Heart left ventricle (tissue), 16 donors: ENCODE measurements at regions not wholly inside any gene's neighbourhood (a gene's known extent, or its start where the extent isn't known, plus 50 kb on each side); places are given as distances from the start of the nearest gene placed in this dataset.

Experiments
- ATAC-seq, 4 donors: fragments of 200-7000 bp; cut with Tn5 transposase; one replicate each; pipeline ENCODE4 v1.9.1; 2020 to 2022; ENCODE audit warnings: moderate library complexity in 4 of 4, mild to moderate bottlenecking in 3 of 4, moderate number of reproducible peaks in 1 of 4
- DNase-seq, 5 donors: peaks; one replicate each; pipeline ENCODE4 v3.0.0-alpha.2; 2020
- H3K27ac ChIP-seq, 12 donors: fragments of 200-600 bp; sonication (generic) in 4 of 12; one replicate each; pipeline versions ENCODE4 v1.5.0 to v1.8.0; 2016 to 2022; ENCODE audit warnings: mild to moderate bottlenecking in 2 of 12
- H3K27me3 ChIP-seq, 9 donors: fragments of 200-600 bp; sonication (generic) in 2 of 9; one replicate each; pipeline versions ENCODE4 v1.5.1 to v1.8.0; 2016 to 2022; ENCODE audit warnings: mild to moderate bottlenecking in 3 of 9
- H3K36me3 ChIP-seq, 9 donors: fragments of 200-600 bp; sonication (generic) in 2 of 9; one replicate each; pipeline versions ENCODE4 v1.5.0 to v1.8.0; 2018 to 2022; ENCODE audit warnings: mild to moderate bottlenecking in 2 of 9
- H3K4me1 ChIP-seq, 12 donors: fragments of 200-600 bp; sonication (generic) in 4 of 12; one replicate each; pipeline versions ENCODE4 v1.5.0 to v1.8.0; 2016 to 2022; ENCODE audit warnings: mild to moderate bottlenecking in 3 of 12
- H3K4me3 ChIP-seq, 12 donors: fragments of 200-600 bp; sonication (generic) in 4 of 12; one replicate each; pipeline versions ENCODE4 v1.5.0 to v1.8.0; 2017 to 2022; ENCODE audit warnings: mild to moderate bottlenecking in 9 of 12, moderate library complexity in 4 of 12
- H3K9me3 ChIP-seq, 12 donors: fragments of 200-600 bp; sonication (generic) in 4 of 12; one replicate each; pipeline versions ENCODE4 v1.5.0 to v1.8.0; 2016 to 2022; ENCODE audit warnings: mild to moderate bottlenecking in 1 of 12
- CTCF ChIP-seq, 12 donors: fragments of 200-600 bp; sonication (generic) in 4 of 12; IDR thresholded peaks; one replicate each; pipeline versions ENCODE4 v1.5.0 to v1.8.0; 2018 to 2022; ENCODE audit warnings: antibody characterized with exemption in 12 of 12, mild to moderate bottlenecking in 5 of 12
- POLR2A ChIP-seq, 2 donors: fragments of 450-650 bp; IDR thresholded peaks; one replicate each; pipeline ENCODE4 v1.6.1; 2017; ENCODE audit warnings: antibody characterized with exemption in 2 of 2, mild to moderate bottlenecking in 2 of 2, moderate library complexity in 2 of 2
- WGBS, 4 donors: extraction: QIAGEN DNeasy Blood & Tissue Kit in 2 of 4; methylation state at CpG; one replicate each; pipeline versions ENCODE4 v1.1.5 to v1.1.7; 2013 to 2018; 5-methylcytosine and 5-hydroxymethylcytosine counted together
- intact Hi-C, 10 donors: fragments of 100-400 bp; cut with DNase I; formaldehyde crosslinking; loops; one replicate each; pipeline versions ENCODE4 v1.11.1 to v1.14.2; 2022
- donor health status: ischemic (EF 13 %, LVEDD 7.1; RV severe dilation, severe dysfunction).
- donor health status: healthy with polysubstance abuse.
- donor health status: DM: no; HTN: yes; CAD: no.
- donor health status: DM: no; HTN: no; CAD: no.
- donor health status: ischemic (EF 25% LVEDD 6.9; RV normal size, moderate dysfunction).
- donor health status: ischemic (EF 25% LVEDD 5.7; RV mildly dilated, moderate dysfunction).
- donor health status: healthy.
- donor health status: DM: yes; HTN: yes; CAD: no.
- donor health status: ischemic (EF 35%, LVEDD 5.7; RV mildly dilated, moderate dysfunction).
- donor health status: nonischemic (EF 11% LVEDD 7.7; RV severe dilation, severe dysfunction).
- donor health status: DM: yes; HTN: yes; CAD: no.
- donor health status: PGD.
- donor health status: ischemic (EF 29% LVEDD 5.4; RV normal size, mild dysfunction).
- donor health status: nonischemic (EF 23%, LVEDD 6.1; RV moderate dilation, normal function).

GRCh38 chr20:17014756-17015366, 212.0 kb upstream of the PCSK2 start:
- Histone ChIP-seq H3K27ac (no peak overlapping the region), H3K4me1 (no peaks in the 10 kb centered on the region), H3K27me3 (peaks cover 0 to 2% (median 0%) of the 10 kb centered on the region in 9 donors), H3K9me3 (peaks cover 0 to 4% (median 0%) of the 10 kb centered on the region in 12 donors), H3K4me3 (no peak overlapping the region), H3K36me3 (no peaks in the 10 kb centered on the region)
- TF ChIP-seq CTCF (IDR thresholded peaks at IDR 0.05) = no peak
- no peak for TF ChIP-seq POLR2A (IDR thresholded peaks at IDR 0.05)
- no peak for DNase-seq
- intact Hi-C loops = loop anchor here in 1 of 10 donors (10.0 kb wide), 1 partner anchor 60 kb away; no protein-coding TSS in a partner anchor
- ATAC-seq = no peak
- WGBS, 4 donors = 62 to 76% (median 74%) methylated on average over 4 of the region's 4 CpGs

- intact Hi-C loops = loop anchor here in 1 of 10 donors (10.0 kb wide), 1 partner anchor 58 kb away; no protein-coding TSS in a partner anchor
- TF ChIP-seq POLR2A (IDR thresholded peaks at IDR 0.05) (no peak), CTCF (IDR thresholded peaks at IDR 0.05) (no peak)
- DNase-seq (no peak), ATAC-seq (no peak)
- Histone ChIP-seq H3K27me3 (peaks cover 0 to 2% (median 0%) of the 10 kb centered on the region in 9 donors), H3K9me3 (peaks cover 0 to 4% (median 0%) of the 10 kb centered on the region in 12 donors), H3K27ac (no peak overlapping the region), H3K4me1 (no peaks in the 10 kb centered on the region), H3K4me3 (no peak overlapping the region), H3K36me3 (no peaks in the 10 kb centered on the region)
- WGBS, 4 donors = 57 to 70% (median 64%) methylated on average over 2 of the region's 2 CpGs
Observed at GRCh38 chr20:17017232-17017631, 209.6 kb upstream of the PCSK2 start.

- DNase-seq = no peak
- H3K27me3 ChIP-seq = peaks cover 0 to 2% (median 0%) of the 10 kb centered on the region in 9 donors
- H3K4me3 ChIP-seq = no peak overlapping the region
- ATAC-seq = no peak
- H3K4me1 ChIP-seq = no peaks in the 10 kb centered on the region
- no peak overlapping the region for H3K27ac ChIP-seq
- H3K36me3 ChIP-seq = no peaks in the 10 kb centered on the region
- H3K9me3 ChIP-seq = peaks cover 0 to 4% (median 0%) of the 10 kb centered on the region in 12 donors
- intact Hi-C loops = no loop called here
- no peak for TF ChIP-seq CTCF (IDR thresholded peaks at IDR 0.05)
- no peak for TF ChIP-seq POLR2A (IDR thresholded peaks at IDR 0.05)
Observed at GRCh38 chr20:17021481-17021880, 205.4 kb upstream of the PCSK2 start.

- 42 to 59% (median 46%) methylated on average over 1 of the region's 1 CpG for WGBS, 4 donors
- no peaks in the 10 kb centered on the region for H3K27me3 ChIP-seq
- ATAC-seq = no peak
- TF ChIP-seq POLR2A (IDR thresholded peaks at IDR 0.05) = no peak
- no peak for DNase-seq
- no peak overlapping the region for H3K4me3 ChIP-seq
- H3K9me3 ChIP-seq = peaks cover 0 to 7% (median 0%) of the 10 kb centered on the region in 12 donors
- intact Hi-C loops = no loop called here
- no peaks in the 10 kb centered on the region for H3K4me1 ChIP-seq
- no peak overlapping the region for H3K27ac ChIP-seq
- H3K36me3 ChIP-seq = no peaks in the 10 kb centered on the region
Observed at GRCh38 chr20:17023036-17023435, 203.8 kb upstream of the PCSK2 start.

- intact Hi-C loops = no loop called here
Observed at GRCh38 chr20:17023806-17024205, 203.0 kb upstream of the PCSK2 start.

More at GRCh38 chr20:17023806-17024205, 203.0 kb upstream of the PCSK2 start:
- H3K4me1 ChIP-seq = no peaks in the 10 kb centered on the region
- H3K27me3 ChIP-seq = no peaks in the 10 kb centered on the region
- H3K9me3 ChIP-seq = peaks cover 0 to 10% (median 0%) of the 10 kb centered on the region in 12 donors
- WGBS, 4 donors = 19 to 38% (median 28%) methylated on average over 7 to 8 of the region's 8 CpGs
- DNase-seq = no peak
- no peak overlapping the region for H3K27ac ChIP-seq
- H3K4me3 ChIP-seq = no peak overlapping the region
- TF ChIP-seq CTCF (IDR thresholded peaks at IDR 0.05) (no peak), POLR2A (IDR thresholded peaks at IDR 0.05) (no peak)
- no peak for ATAC-seq
- H3K36me3 ChIP-seq = no peaks in the 10 kb centered on the region
